ENCODE measurements at regions not wholly inside any gene's neighbourhood (a gene's known extent, or its start where the extent isn't known, plus 50 kb on each side); places are given as distances from the start of the nearest gene placed in this dataset.
A peak's percentile ranks its signal among the peaks of the same experiment; 100 is the strongest.

DNA sequence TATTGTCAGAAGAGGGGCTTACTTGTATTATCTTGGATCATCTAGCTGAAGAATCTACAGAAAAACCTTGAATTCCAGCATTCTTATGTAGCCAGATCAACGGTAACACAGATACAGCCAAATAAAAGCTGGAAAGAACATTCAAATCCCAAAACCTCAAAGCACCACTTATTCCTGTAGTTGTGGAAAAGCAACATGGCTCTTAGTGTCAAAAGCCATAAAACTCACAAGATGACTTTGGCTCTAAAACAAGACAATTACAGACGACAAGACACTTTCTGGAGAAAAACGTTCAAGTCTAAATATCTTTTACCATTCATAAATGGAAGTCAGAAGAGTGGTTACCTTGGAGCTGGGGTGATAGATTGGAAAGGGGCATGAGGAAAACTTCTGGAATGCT is 173.0 kb downstream of the HERPUD2 start:
- Histone ChIP-seq H3K9me3 (ENCODE audit: severe bottlenecking) (no peaks in the 10 kb centered on the region), H3K4me3 (ENCODE audit: severe bottlenecking) (no peak overlapping the region), H3K4me1 (ENCODE audit: insufficient read depth, poor library complexity, severe bottlenecking) (no peaks in the 10 kb centered on the region), H3K27me3 (ENCODE audit: insufficient read depth, poor library complexity, severe bottlenecking) (peaks cover 15% of the 10 kb centered on the region), H3K27ac (ENCODE audit: poor library complexity, severe bottlenecking) (no peak overlapping the region), H3K36me3 (ENCODE audit: low read depth) (no peaks in the 10 kb centered on the region)
- TF ChIP-seq, protein P1, sequence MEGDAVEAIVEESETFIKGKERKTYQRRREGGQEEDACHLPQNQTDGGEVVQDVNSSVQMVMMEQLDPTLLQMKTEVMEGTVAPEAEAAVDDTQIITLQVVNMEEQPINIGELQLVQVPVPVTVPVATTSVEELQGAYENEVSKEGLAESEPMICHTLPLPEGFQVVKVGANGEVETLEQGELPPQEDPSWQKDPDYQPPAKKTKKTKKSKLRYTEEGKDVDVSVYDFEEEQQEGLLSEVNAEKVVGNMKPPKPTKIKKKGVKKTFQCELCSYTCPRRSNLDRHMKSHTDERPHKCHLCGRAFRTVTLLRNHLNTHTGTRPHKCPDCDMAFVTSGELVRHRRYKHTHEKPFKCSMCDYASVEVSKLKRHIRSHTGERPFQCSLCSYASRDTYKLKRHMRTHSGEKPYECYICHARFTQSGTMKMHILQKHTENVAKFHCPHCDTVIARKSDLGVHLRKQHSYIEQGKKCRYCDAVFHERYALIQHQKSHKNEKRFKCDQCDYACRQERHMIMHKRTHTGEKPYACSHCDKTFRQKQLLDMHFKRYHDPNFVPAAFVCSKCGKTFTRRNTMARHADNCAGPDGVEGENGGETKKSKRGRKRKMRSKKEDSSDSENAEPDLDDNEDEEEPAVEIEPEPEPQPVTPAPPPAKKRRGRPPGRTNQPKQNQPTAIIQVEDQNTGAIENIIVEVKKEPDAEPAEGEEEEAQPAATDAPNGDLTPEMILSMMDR (IDR thresholded peaks at IDR 0.05; ENCODE audit: poor library complexity, severe bottlenecking) = no peak
- DNase-seq (ENCODE audit: low spot score) = no peak
- ATAC-seq (ENCODE audit: low read depth) = no peak

DNA sequence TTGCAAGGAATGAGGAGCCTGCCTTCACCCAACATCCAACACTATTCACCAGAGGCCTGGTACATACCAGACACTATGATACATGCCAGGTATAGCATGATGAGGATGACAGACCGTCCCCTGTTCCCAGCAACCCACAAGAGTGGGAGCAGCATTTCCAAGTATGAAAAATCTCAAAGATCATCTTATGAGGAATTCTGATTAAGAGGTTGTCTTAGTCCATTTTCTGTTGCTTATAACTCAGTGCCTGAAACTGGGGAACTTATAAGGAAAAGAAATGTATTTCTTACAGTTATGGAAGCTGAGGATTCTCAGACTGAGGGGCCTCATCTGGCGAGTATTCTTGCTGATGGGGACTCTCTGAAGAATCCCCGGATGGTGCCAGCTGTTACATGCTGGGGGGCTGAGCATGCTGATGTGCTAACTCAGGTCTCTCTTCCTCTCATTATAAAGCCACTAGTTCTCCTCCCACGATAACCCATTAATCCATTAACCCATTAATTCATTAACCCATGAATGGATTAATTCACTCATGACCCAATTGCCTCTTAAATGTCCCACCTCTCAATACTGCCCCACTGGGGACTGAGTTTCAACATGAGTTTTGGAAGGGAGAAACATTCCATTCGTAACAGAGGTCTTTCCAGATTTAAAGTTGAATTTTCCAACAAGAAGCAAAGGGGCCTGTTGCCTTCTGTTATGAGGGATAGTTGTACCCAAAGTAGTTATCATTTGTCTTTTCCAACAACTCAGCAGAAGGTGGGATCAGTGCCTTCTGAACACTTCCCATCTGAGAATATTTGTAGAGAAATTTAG is 173.9 kb downstream of the HERPUD2 start:
- Histone ChIP-seq H3K27ac (ENCODE audit: poor library complexity, severe bottlenecking) (no peak overlapping the region), H3K4me1 (ENCODE audit: insufficient read depth, poor library complexity, severe bottlenecking) (no peaks in the 10 kb centered on the region), H3K4me3 (ENCODE audit: severe bottlenecking) (no peak overlapping the region), H3K27me3 (ENCODE audit: insufficient read depth, poor library complexity, severe bottlenecking) (peaks cover 15% of the 10 kb centered on the region), H3K36me3 (ENCODE audit: low read depth) (no peaks in the 10 kb centered on the region), H3K9me3 (ENCODE audit: severe bottlenecking) (no peaks in the 10 kb centered on the region)
- ATAC-seq (ENCODE audit: low read depth) (no peak), DNase-seq (ENCODE audit: low spot score) (no peak)
- TF ChIP-seq, protein P1 (IDR thresholded peaks at IDR 0.05; ENCODE audit: poor library complexity, severe bottlenecking) = no peak

DNA sequence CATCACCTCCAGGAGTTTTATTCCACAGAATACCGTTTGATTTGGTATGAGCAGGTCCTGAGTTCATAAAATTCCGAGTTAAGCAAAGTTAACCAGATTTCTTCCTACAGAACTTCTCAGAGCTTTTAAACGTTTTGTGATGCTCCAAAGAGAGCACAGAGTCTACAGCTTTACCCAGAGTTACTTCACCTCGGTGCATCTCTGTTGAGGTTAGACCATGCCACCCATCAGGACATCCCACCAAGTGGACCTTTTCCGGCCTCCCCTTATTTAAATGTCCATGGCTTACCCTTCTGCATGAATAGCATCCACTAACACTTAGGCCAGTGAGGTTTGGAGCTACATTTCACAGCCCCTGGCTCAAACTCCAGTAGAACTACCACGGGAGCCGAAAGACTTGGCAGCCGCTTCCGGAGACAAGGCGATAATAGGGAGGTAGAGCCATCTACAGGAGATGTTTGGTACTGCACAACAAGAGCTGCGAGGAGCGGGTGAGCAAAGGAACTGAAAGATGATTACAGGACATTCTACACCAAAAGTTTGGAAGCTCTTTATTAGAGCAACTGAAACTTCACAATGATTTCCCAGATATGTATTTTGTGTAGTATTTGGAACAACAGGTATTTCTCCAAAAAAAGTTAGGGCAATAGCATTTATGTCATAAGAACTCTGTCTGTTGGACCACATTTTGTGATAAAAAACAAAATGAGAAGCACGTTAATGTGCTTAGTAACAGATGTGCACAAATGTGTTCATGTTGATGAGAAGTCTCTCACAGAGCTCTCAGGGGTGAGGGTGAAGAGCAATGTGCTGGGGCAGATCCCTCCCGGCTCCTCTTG is 174.7 kb downstream of the HERPUD2 start:
- peak; percentile 62; the same call in 2 of the 3 replicates for ATAC-seq (ENCODE audit: low read depth)
- H3K27me3 ChIP-seq (ENCODE audit: insufficient read depth, poor library complexity, severe bottlenecking) = peaks cover 15% of the 10 kb centered on the region

GRCh38 chr7:35518767-35519166 is 176.2 kb downstream of the HERPUD2 start:
- H3K4me1 ChIP-seq (ENCODE audit: insufficient read depth, poor library complexity, severe bottlenecking) = no peaks in the 10 kb centered on the region
- peaks cover 15% of the 10 kb centered on the region for H3K27me3 ChIP-seq (ENCODE audit: insufficient read depth, poor library complexity, severe bottlenecking)
- no peaks in the 10 kb centered on the region for H3K9me3 ChIP-seq (ENCODE audit: severe bottlenecking)
- no peaks in the 10 kb centered on the region for H3K36me3 ChIP-seq (ENCODE audit: low read depth)
- ATAC-seq (ENCODE audit: low read depth) (no peak), DNase-seq (ENCODE audit: low spot score) (no peak)
- H3K27ac ChIP-seq (ENCODE audit: poor library complexity, severe bottlenecking) = no peak overlapping the region
- no peak overlapping the region for H3K4me3 ChIP-seq (ENCODE audit: severe bottlenecking)
- TF ChIP-seq, protein P1 (IDR thresholded peaks at IDR 0.05; ENCODE audit: poor library complexity, severe bottlenecking) = no peak

More for the DNA sequence above, 174.7 kb downstream of the HERPUD2 start:
- Histone ChIP-seq H3K9me3 (ENCODE audit: severe bottlenecking) (no peaks in the 10 kb centered on the region), H3K4me3 (ENCODE audit: severe bottlenecking) (no peak overlapping the region), H3K4me1 (ENCODE audit: insufficient read depth, poor library complexity, severe bottlenecking) (no peaks in the 10 kb centered on the region), H3K36me3 (ENCODE audit: low read depth) (no peaks in the 10 kb centered on the region), H3K27ac (ENCODE audit: poor library complexity, severe bottlenecking) (no peak overlapping the region)
- TF ChIP-seq, protein P1 (IDR thresholded peaks at IDR 0.05; ENCODE audit: poor library complexity, severe bottlenecking) = peak; percentile 85
- DNase-seq (ENCODE audit: low spot score) = no peak
